Peyer's patch (tissue), 4 donors: ENCODE measurements at regions not wholly inside any gene's neighbourhood (a gene's known extent, or its start where the extent isn't known, plus 50 kb on each side); places are given as distances from the start of the nearest gene placed in this dataset.

Experiments
- POLR2A ChIP-seq, 2 donors: fragments of 450-650 bp; IDR thresholded peaks; one replicate each; pipeline ENCODE4 v1.5.1; 2017; ENCODE audit warnings: antibody characterized with exemption in 2 of 2, mild to moderate bottlenecking in 2 of 2, moderate library complexity in 2 of 2
- TF ChIP-seq, protein P1 (sequence below), 6 experiments: fragments of 450-650 bp in 4 of 6; fragments of 200-600 bp in 2 of 6; sonication (generic) in 1 of 6; IDR thresholded peaks; one replicate each; pipeline ENCODE4 v1.5.1; 2017 to 2019; ENCODE audit warnings: antibody characterized with exemption in 6 of 6, mild to moderate bottlenecking in 3 of 6, moderate library complexity in 1 of 6

DNA sequence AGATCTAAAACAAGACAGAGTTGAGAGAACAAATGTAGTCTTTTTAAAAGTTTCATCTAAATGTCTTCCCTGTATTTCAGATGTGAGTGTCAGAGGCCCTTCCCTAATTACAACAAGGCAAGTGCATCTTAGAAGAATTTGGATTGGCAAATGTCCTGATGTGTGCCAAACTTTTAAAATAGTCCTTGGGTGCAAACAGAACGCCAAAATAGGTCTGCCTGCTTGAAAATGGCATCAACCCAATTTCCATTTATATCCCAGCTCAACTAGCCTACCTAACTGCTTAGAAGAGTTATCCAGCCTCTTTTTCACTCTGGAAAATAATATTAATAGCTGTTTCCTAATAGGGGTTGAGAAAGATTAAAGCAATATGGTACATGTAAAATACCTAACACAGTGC lies 311.8 kb upstream of the ARRDC4 start:
- TF ChIP-seq, protein P1, sequence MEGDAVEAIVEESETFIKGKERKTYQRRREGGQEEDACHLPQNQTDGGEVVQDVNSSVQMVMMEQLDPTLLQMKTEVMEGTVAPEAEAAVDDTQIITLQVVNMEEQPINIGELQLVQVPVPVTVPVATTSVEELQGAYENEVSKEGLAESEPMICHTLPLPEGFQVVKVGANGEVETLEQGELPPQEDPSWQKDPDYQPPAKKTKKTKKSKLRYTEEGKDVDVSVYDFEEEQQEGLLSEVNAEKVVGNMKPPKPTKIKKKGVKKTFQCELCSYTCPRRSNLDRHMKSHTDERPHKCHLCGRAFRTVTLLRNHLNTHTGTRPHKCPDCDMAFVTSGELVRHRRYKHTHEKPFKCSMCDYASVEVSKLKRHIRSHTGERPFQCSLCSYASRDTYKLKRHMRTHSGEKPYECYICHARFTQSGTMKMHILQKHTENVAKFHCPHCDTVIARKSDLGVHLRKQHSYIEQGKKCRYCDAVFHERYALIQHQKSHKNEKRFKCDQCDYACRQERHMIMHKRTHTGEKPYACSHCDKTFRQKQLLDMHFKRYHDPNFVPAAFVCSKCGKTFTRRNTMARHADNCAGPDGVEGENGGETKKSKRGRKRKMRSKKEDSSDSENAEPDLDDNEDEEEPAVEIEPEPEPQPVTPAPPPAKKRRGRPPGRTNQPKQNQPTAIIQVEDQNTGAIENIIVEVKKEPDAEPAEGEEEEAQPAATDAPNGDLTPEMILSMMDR (IDR thresholded peaks at IDR 0.05): no peak
- TF ChIP-seq POLR2A (IDR thresholded peaks at IDR 0.05): no peak
